Gastrocnemius medialis (tissue), 4 donors: ENCODE measurements at regions not wholly inside any gene's neighbourhood (a gene's known extent, or its start where the extent isn't known, plus 50 kb on each side); places are given as distances from the start of the nearest gene placed in this dataset.
A peak's percentile ranks its signal among the peaks of the same experiment; 100 is the strongest.
"Not testable (repeated sequence)": the region's sequence is repeated elsewhere in the genome, so short reads cannot be mapped to it uniquely, and the experiment has no call there.

Experiments
- ATAC-seq, 2 donors: fragments of 150-250 bp; one replicate each; pipeline ENCODE4 v1.9.1; 2016
- DNase-seq, 2 donors: peaks; one replicate each; pipeline ENCODE4 v3.0.0-alpha.2; 2019
- H3K27ac ChIP-seq, 4 donors: fragments of 200-600 bp; sonication (generic); 1 replicate in 1 of 4; 2 replicates in 3 of 4; pipeline ENCODE4 v1.5.1; 2016 to 2018; ENCODE audit warnings: mild to moderate bottlenecking in 2 of 4, moderate library complexity in 1 of 4
- H3K27me3 ChIP-seq, 3 donors: fragments of 200-600 bp; sonication (generic) in 2 of 3; 1 replicate in 1 of 3; 2 replicates in 2 of 3; pipeline versions ENCODE4 v1.5.1 to v1.6.0; 2016 to 2019; ENCODE audit warnings: mild to moderate bottlenecking in 1 of 3, moderate library complexity in 1 of 3
- H3K36me3 ChIP-seq, 2 donors: fragments of 200-600 bp; sonication (generic) in 1 of 2; one replicate each; pipeline ENCODE4 v1.5.1; 2017 to 2018
- H3K4me1 ChIP-seq, 2 donors: fragments of 200-600 bp; sonication (generic) in 1 of 2; one replicate each; pipeline ENCODE4 v1.5.1; 2016 to 2017; ENCODE audit warnings: mild to moderate bottlenecking in 2 of 2
- H3K4me3 ChIP-seq, 4 donors: fragments of 200-600 bp; sonication (generic) in 3 of 4; 1 replicate in 1 of 4; 2 replicates in 3 of 4; pipeline ENCODE4 v1.5.1; 2016 to 2019; ENCODE audit warnings: mild to moderate bottlenecking in 2 of 4
- H3K9me3 ChIP-seq, 3 donors: fragments of 200-600 bp; sonication (generic) in 2 of 3; 1 replicate in 1 of 3; 2 replicates in 2 of 3; pipeline ENCODE4 v1.5.1; 2016 to 2019
- in situ Hi-C, 4 donors: fragments of 200-750 bp; cut with MboI; loops; one replicate each; pipeline versions ENCODE4 v1.15.0 to v1.8.0; 2017; ENCODE audit warnings: low sequenced_read_pairs in 4 of 4
- intact Hi-C: fragments of 100-400 bp; cut with DNase I; formaldehyde crosslinking; loops from one replicate; pipeline ENCODE4 v1.15.1; 2023; ENCODE audit warnings: low total_unique reads

DNA sequence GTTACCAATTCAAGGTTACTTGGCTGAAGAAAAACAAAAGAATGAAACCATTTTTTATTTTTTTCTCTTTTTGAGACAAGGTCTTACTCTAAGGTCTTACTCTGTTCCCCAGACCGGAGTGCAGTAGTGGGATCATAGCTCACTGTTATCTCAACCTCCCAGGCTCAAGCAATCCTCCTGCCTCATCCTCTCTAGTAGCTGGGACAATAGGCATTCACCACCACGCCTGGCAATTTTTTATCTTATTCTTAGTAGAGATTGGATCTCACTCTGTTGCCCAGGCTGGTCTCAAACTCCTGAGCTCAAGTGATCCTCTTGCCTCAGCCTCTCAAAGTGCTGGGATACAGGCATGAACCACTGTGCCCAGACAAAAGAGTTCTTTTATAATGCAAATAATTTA is 3732.0 kb upstream of the OR11H1 start:
- H3K4me1 ChIP-seq, in situ Hi-C loops, H3K9me3 ChIP-seq, H3K36me3 ChIP-seq, H3K27me3 ChIP-seq, DNase-seq, ATAC-seq, H3K4me3 ChIP-seq, intact Hi-C loops, H3K27ac ChIP-seq: not testable (repeated sequence)

DNA sequence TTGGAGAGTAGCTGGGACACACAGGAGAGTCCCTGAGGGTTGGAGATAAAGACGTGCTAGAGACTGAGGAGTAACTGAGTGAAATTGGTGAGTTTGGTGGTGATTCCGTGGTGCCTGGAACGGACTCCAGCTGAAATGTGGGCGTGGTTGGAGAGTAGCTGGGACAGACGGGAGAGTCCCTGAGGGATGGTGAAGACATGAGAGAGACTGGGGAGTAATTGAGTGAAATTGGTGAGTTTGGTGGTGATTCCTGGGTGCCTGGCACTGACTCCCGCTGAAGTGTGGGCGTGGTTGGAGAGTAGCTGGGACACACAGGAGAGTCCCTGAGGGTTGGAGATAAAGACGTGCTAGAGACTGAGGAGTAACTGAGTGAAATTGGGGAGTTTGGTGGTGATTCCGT is 3712.5 kb upstream of the OR11H1 start:
- H3K4me1 ChIP-seq, DNase-seq, H3K36me3 ChIP-seq, intact Hi-C loops, H3K27me3 ChIP-seq, in situ Hi-C loops, H3K27ac ChIP-seq, H3K9me3 ChIP-seq, H3K4me3 ChIP-seq, ATAC-seq: not testable (repeated sequence)

DNA sequence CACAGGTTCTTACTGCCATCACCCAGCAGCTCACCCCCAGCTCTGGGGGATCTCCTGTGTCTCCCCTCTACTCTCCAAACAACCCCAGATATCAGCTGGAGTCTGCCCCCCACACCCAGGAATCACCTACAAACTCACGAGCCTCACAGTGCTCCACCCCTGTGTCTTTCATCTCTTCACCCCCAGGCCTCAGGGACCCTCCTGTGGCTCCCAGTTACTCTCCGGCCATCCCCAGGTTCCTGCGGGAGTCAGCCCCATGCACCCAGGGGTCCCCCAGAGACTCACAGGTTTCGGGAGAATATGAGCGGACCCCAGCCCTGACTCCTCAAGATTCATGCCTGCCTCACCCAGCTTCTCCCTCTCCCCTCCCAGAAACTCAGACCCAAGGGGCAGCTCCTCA is 3709.1 kb upstream of the OR11H1 start:
- intact Hi-C loops, DNase-seq, H3K9me3 ChIP-seq, H3K27me3 ChIP-seq, in situ Hi-C loops, H3K27ac ChIP-seq, H3K36me3 ChIP-seq, H3K4me1 ChIP-seq, H3K4me3 ChIP-seq, ATAC-seq: not testable (repeated sequence)

DNA sequence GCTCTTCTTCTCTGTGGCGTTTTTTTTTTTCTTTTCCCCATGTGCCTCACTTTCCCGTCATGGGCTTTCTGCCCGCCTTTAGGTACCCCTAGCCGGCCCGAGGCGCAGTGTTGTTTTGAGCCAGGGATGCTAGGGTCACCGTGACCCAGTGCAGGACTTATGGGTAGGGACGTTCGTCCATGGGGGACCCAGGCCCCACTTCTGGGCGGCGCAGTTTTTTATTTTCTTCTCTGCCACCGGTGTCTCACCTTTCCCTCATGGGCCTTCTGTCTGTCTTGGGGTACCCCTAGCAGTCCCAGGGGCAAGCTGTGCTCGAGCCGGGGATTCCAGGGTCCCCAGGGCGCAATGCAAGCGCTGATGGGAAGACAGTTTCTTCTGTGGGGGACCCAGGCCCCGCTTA is 3705.7 kb upstream of the OR11H1 start:
- H3K27ac ChIP-seq, in situ Hi-C loops, H3K9me3 ChIP-seq, H3K27me3 ChIP-seq, ATAC-seq, intact Hi-C loops, DNase-seq, H3K4me1 ChIP-seq, H3K36me3 ChIP-seq, H3K4me3 ChIP-seq: not testable (repeated sequence)

DNA sequence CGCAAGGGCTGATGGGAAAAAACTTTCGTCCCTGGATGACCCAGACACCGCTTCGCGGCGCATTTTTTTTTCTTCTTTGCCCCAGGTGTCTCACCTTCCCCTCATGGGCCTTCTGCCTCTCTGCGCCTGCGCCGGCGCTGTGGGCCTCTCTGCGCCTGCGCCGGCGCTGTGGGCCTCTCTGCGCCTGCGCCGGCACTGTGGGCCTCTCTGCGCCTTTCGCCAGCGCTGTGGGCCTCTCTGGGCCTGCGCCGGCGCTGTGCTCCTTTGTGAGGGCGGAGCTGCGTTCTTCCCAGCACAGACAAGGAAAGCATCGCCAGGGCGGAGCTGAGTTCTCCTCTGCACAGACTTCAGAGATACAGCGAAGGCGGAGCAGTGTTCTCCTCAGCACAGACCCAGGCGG is 3703.0 kb upstream of the OR11H1 start:
- H3K4me3 ChIP-seq, H3K27ac ChIP-seq, ATAC-seq, DNase-seq, H3K36me3 ChIP-seq, H3K9me3 ChIP-seq, in situ Hi-C loops, intact Hi-C loops, H3K4me1 ChIP-seq, H3K27me3 ChIP-seq: not testable (repeated sequence)

DNA sequence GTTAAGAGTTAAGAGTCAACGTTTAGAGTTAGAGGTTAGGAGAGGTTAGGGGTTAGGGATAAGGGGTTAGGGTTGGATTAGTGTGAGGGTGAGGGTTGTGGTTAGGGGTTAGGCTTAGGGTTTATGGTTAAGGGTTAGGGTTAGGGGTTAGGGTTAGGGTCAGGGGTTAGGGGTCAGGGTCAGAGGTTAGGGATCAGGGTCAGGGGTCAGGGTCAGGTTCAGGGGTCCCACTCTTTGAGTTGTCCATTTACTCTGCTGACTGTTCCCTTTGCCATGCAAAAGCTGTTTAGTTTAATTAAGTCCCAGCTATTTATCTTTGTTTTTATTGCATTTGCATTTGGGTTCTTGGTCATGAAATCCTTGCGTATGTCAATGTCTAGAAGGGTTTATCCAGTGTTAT is 3702.0 kb upstream of the OR11H1 start:
- in situ Hi-C loops, H3K27me3 ChIP-seq, H3K36me3 ChIP-seq, DNase-seq, ATAC-seq, H3K4me1 ChIP-seq, H3K27ac ChIP-seq, intact Hi-C loops, H3K4me3 ChIP-seq, H3K9me3 ChIP-seq: not testable (repeated sequence)

DNA sequence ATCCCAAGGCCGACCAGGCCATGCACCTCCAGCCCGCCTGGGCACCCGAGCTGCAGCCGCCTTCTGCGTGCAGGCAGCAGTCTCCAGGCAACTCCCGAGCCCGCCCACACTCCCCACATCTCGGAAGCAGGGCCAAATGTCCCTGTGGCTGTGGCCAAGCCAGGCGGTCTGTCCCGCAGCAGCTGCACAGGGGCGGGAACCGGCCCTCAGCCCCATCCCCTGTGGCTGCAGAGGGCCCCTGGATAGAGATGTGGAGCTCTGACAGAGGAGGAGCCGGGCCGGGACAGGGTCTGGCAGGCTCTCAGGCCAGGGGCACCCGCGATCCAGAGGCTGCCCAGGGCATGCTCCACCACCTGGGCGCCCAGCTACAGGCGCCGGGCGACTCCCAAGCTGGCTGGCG is 3698.6 kb upstream of the OR11H1 start:
- DNase-seq, H3K27ac ChIP-seq, H3K4me1 ChIP-seq, H3K27me3 ChIP-seq, intact Hi-C loops, H3K36me3 ChIP-seq, H3K9me3 ChIP-seq, ATAC-seq, in situ Hi-C loops: not testable (repeated sequence)
- peak overlapping the region in 1 of 4 donors; percentile 23 for H3K4me3 ChIP-seq
